ENCODE measurements at regions not wholly inside any gene's neighbourhood (a gene's known extent, or its start where the extent isn't known, plus 50 kb on each side); places are given as distances from the start of the nearest gene placed in this dataset.

- TF ChIP-seq EGR1 (IDR thresholded peaks at IDR 0.05; ENCODE audit: low read depth) (no peak), SIN3A (IDR thresholded peaks at IDR 0.05; ENCODE audit: low read depth) (no peak), ZNF274 (IDR thresholded peaks at IDR 0.05; ENCODE audit: low read depth, low read length) (no peak), REST (IDR thresholded peaks at IDR 0.05; ENCODE audit: low read depth) (no peak), SRF (IDR thresholded peaks at IDR 0.05; ENCODE audit: low read depth) (no peak), POLR2A (IDR thresholded peaks at IDR 0.05; ENCODE audit: borderline replicate concordance, extremely low read depth, insufficient read depth, insufficient read length) (no peak), MAX (IDR thresholded peaks at IDR 0.05) (no peak), EZH2phosphoT487 (IDR thresholded peaks at IDR 0.05; ENCODE audit: borderline replicate concordance) (no peak), FOSL1 (IDR thresholded peaks at IDR 0.05; ENCODE audit: low read depth) (no peak)
- POLR2A ChIA-PET: no interaction called here
- no peak overlapping the region for H2AFZ ChIP-seq (ENCODE audit: low read depth, low read length, poor library complexity, severe bottlenecking)
- no peaks in the 10 kb centered on the region for H3K9me2 ChIP-seq (ENCODE audit: insufficient read depth)
- ATAC-seq: no peak
- H3K4me3 ChIP-seq (replicated peaks in 1 of 2; ENCODE audit: low read depth in 1 of 2, low read length in 2 of 2): no peak overlapping the region
- H4K20me1 ChIP-seq (ENCODE audit: insufficient read depth): no peaks in the 10 kb centered on the region
- H3K9me3 ChIP-seq (ENCODE audit: control insufficient read depth in 1 of 2, insufficient read depth in 1 of 2, low read depth in 1 of 2, low read length in 2 of 2): no peaks in the 10 kb centered on the region
- no peak overlapping the region for H3K4me2 ChIP-seq (ENCODE audit: low read length)
- H3K79me2 ChIP-seq (ENCODE audit: insufficient read depth, low read length): no peaks in the 10 kb centered on the region
- H3K36me3 ChIP-seq (ENCODE audit: control insufficient read depth in 1 of 2, insufficient read depth in 2 of 2, low read length in 2 of 2): no peaks in the 10 kb centered on the region
- H3K4me1 ChIP-seq (ENCODE audit: control insufficient read depth in 1 of 2, insufficient read depth in 2 of 2, low read length in 2 of 2): no peaks in the 10 kb centered on the region
- DNase-seq (ENCODE audit: low read depth, low spot score): no peak
- no peak overlapping the region for H3K27ac ChIP-seq (ENCODE audit: low read depth, low read length)
- CTCF ChIA-PET: no interaction called here
- BruUV-seq (replicated peaks): no TSS peak
- no peak overlapping the region for H3K9ac ChIP-seq (ENCODE audit: low read length)
- intact Hi-C loops (cut with micrococcal nuclease): no loop called here
- no peaks in the 10 kb centered on the region for H3K27me3 ChIP-seq (ENCODE audit: insufficient read depth, low read length)
- RAD21 ChIA-PET (ENCODE audit: low non-redundant PET in 1 of 2, low total read pairs in 2 of 2, uncharacterized antibody in 2 of 2, unreplicated experiment in 2 of 2): no interaction called here
Measured at GRCh38 chrX:97820170-97820569, 936.5 kb downstream of the RPA4 start.

All from HCT116 (cell line).